GM20000 (cell line): ENCODE measurements at regions not wholly inside any gene's neighbourhood (a gene's known extent, or its start where the extent isn't known, plus 50 kb on each side); places are given as distances from the start of the nearest gene placed in this dataset.

Source experiments
- DNase-seq: peaks from one replicate; pipeline ENCODE4 v3.0.0; 2012; ENCODE audit warnings: low spot score
- CTCF ChIP-seq: IDR thresholded peaks from 2 replicates; pipeline ENCODE4 v1.5.1; 2012; ENCODE audit warnings: mild to moderate bottlenecking, control low read depth; ENCODE audit errors: extremely low read depth, missing control alignments

DNA sequence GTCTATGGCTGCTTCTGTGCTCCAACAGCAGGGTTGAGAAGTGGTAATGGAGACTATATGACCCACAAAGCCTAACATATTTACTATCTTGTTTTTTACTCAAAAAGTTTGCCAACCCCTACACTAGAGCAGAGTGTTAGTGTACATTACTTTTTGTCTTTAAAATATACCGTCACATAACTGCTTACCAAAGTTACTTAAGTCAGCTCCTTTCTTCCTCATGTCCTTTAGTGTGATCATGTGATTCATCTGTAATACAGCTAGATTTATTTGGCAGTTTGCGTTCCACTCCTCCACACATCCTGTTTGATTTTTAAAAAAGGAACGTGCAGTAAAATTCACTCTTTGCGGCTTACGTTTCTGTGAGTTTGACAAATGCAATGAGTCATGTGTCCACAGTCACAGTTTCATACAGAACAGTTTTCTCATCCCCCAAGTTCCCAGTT lies 162.4 kb upstream of the GPRIN3 start:
- TF ChIP-seq CTCF, result no peak
- peak; percentile 13 for DNase-seq

- no peak for DNase-seq
- TF ChIP-seq CTCF, result no peak
Measured at GRCh38 chr4:89469516-89469915, 161.9 kb upstream of the GPRIN3 start.

- DNase-seq, result no peak
- TF ChIP-seq CTCF, result no peak
Measured at GRCh38 chr4:89468602-89469001, 161.0 kb upstream of the GPRIN3 start.

GRCh38 chr4:89463341-89463740 lies 155.7 kb upstream of the GPRIN3 start:
- no peak for TF ChIP-seq CTCF
- no peak for DNase-seq

- TF ChIP-seq CTCF, result no peak
- DNase-seq, result no peak
Measured at GRCh38 chr4:89447543-89447942, 139.9 kb upstream of the GPRIN3 start.

- no peak for DNase-seq
- TF ChIP-seq CTCF, result no peak
Measured at GRCh38 chr4:89446193-89446592, 138.6 kb upstream of the GPRIN3 start.

DNA sequence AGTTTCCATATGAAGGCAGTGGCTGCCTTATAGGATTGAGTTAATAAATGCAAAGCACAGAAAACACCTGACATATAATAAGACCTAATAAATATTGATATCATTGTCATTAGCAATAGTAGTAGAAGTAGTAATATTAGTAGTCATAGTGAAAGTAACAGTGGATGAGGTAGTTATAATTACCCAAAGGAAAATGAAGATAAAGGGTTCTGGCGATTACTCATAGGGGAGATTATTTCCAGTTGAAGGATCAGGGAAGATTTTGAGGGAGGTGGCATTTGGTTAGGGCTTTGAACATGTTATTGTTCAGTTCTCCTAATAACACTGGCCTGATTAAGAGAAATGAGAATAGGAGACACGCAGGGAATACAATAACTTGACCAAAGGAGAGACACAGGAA lies 131.9 kb upstream of the GPRIN3 start:
- TF ChIP-seq CTCF, result no peak
- DNase-seq, result no peak
